ENCODE measurements at regions not wholly inside any gene's neighbourhood (a gene's known extent, or its start where the extent isn't known, plus 50 kb on each side); places are given as distances from the start of the nearest gene placed in this dataset.

- H3K4me3 ChIP-seq = no peak overlapping the region
- H3K36me3 ChIP-seq = no peaks in the 10 kb centered on the region
- no peak overlapping the region for H3K27ac ChIP-seq (replicated peaks in 1 of 4)
- H3K27me3 ChIP-seq = no peaks in the 10 kb centered on the region
- intact Hi-C loops (cut with DNase I) = no loop called here
- TF ChIP-seq POLR2AphosphoS5 (IDR thresholded peaks at IDR 0.05) = no peak
- no peak for TF ChIP-seq EP300 (IDR thresholded peaks at IDR 0.05)
- TF ChIP-seq CTCF (IDR thresholded peaks at IDR 0.05) = no peak
- no peak for TF ChIP-seq POLR2A (IDR thresholded peaks at IDR 0.05; ENCODE audit: low read depth)
- DNase-seq (ENCODE audit: extremely low spot score) = no peak
- no peaks in the 10 kb centered on the region for H3K4me1 ChIP-seq
- 82% methylated on average over 2 of the region's 2 CpGs for WGBS
- H3K9me3 ChIP-seq = no peaks in the 10 kb centered on the region
These were observed 525.9 kb upstream of the KCNMB2 start for GRCh38 chr3:178010306-178010705.

GRCh38 chr3:178019645-178020044, 516.6 kb upstream of the KCNMB2 start:
- no peak overlapping the region for H3K4me3 ChIP-seq
- intact Hi-C loops (cut with DNase I) = no loop called here
- H3K9me3 ChIP-seq = no peaks in the 10 kb centered on the region
- no peaks in the 10 kb centered on the region for H3K27me3 ChIP-seq
- DNase-seq (ENCODE audit: extremely low spot score) = no peak
- no peak overlapping the region for H3K27ac ChIP-seq (replicated peaks in 1 of 4)
- 86% methylated on average over 4 of the region's 4 CpGs for WGBS
- peaks cover 0 to 7% (median 0%) of the 10 kb centered on the region in 4 donors for H3K4me1 ChIP-seq
- TF ChIP-seq CTCF (IDR thresholded peaks at IDR 0.05) = no peak
- TF ChIP-seq POLR2AphosphoS5 (IDR thresholded peaks at IDR 0.05) = no peak
- no peak for TF ChIP-seq EP300 (IDR thresholded peaks at IDR 0.05)
- TF ChIP-seq POLR2A (IDR thresholded peaks at IDR 0.05; ENCODE audit: low read depth) = no peak
- H3K36me3 ChIP-seq = no peaks in the 10 kb centered on the region

- H3K27me3 ChIP-seq = no peaks in the 10 kb centered on the region
- H3K9me3 ChIP-seq = no peaks in the 10 kb centered on the region
- H3K27ac ChIP-seq (replicated peaks in 1 of 4) = no peak overlapping the region
- no peak overlapping the region for H3K4me3 ChIP-seq
- intact Hi-C loops (cut with DNase I) = no loop called here
- H3K36me3 ChIP-seq = no peaks in the 10 kb centered on the region
- no peak for TF ChIP-seq POLR2AphosphoS5 (IDR thresholded peaks at IDR 0.05)
- TF ChIP-seq EP300 (IDR thresholded peaks at IDR 0.05) = no peak
- no peak for TF ChIP-seq CTCF (IDR thresholded peaks at IDR 0.05)
- no peak for TF ChIP-seq POLR2A (IDR thresholded peaks at IDR 0.05; ENCODE audit: low read depth)
- 90% methylated on average over 1 of the region's 1 CpG for WGBS
- H3K4me1 ChIP-seq = peaks cover 0 to 7% (median 0%) of the 10 kb centered on the region in 4 donors
- no peak for DNase-seq (ENCODE audit: extremely low spot score)
These were observed 513.6 kb upstream of the KCNMB2 start for GRCh38 chr3:178022599-178022998.

GRCh38 chr3:178028933-178029332, 507.3 kb upstream of the KCNMB2 start:
- Histone ChIP-seq H3K27ac (replicated peaks in 1 of 4) (no peak overlapping the region), H3K36me3 (no peaks in the 10 kb centered on the region), H3K9me3 (no peaks in the 10 kb centered on the region), H3K27me3 (no peaks in the 10 kb centered on the region), H3K4me3 (no peak overlapping the region), H3K4me1 (no peaks in the 10 kb centered on the region)
- TF ChIP-seq CTCF (IDR thresholded peaks at IDR 0.05) = no peak
- 76% methylated on average over 1 of the region's 1 CpG for WGBS
- DNase-seq (ENCODE audit: extremely low spot score) = no peak
- intact Hi-C loops (cut with DNase I) = no loop called here

GRCh38 chr3:178036451-178037144, 499.6 kb upstream of the KCNMB2 start:
- 51% methylated on average over 4 of the region's 4 CpGs for WGBS
- no peaks in the 10 kb centered on the region for H3K27me3 ChIP-seq
- H3K36me3 ChIP-seq = no peaks in the 10 kb centered on the region
- TF ChIP-seq POLR2A (IDR thresholded peaks at IDR 0.05; ENCODE audit: low read depth) (no peak), CTCF (IDR thresholded peaks at IDR 0.05) (no peak), POLR2AphosphoS5 (IDR thresholded peaks at IDR 0.05) (peak in 1 of 2 donors; percentile 4)
- peak overlapping the region in 1 of 4 donors; percentile 25 for H3K27ac ChIP-seq (replicated peaks in 1 of 4)
- H3K4me3 ChIP-seq = no peak overlapping the region
- intact Hi-C loops (cut with DNase I) = no loop called here
- peaks cover 0 to 7% (median 0%) of the 10 kb centered on the region in 4 donors for H3K4me1 ChIP-seq
- no peaks in the 10 kb centered on the region for H3K9me3 ChIP-seq
- no peak for DNase-seq (ENCODE audit: extremely low spot score)
